Esophagus squamous epithelium (tissue), 5 donors: ENCODE measurements at regions not wholly inside any gene's neighbourhood (a gene's known extent, or its start where the extent isn't known, plus 50 kb on each side); places are given as distances from the start of the nearest gene placed in this dataset.

Experiments
- DNase-seq: peaks from one replicate; lab custom pipeline; 2025; lab: John Stamatoyannopoulos, UW
- H3K27ac ChIP-seq, 4 donors: fragments of 200-600 bp; sonication (generic); one replicate each; pipeline ENCODE4 v1.5.1; 2016 to 2019; ENCODE audit warnings: mild to moderate bottlenecking in 1 of 4
- H3K27me3 ChIP-seq, 4 donors: fragments of 200-600 bp; sonication (generic); 1 replicate in 3 of 4; 2 replicates in 1 of 4; pipeline versions ENCODE4 v1.5.1 to v1.6.0; 2017 to 2021; ENCODE audit warnings: antibody characterized with exemption in 1 of 4
- H3K36me3 ChIP-seq, 3 donors: fragments of 200-600 bp; sonication (generic); one replicate each; pipeline ENCODE4 v1.5.1; 2016 to 2019
- H3K4me1 ChIP-seq, 3 donors: fragments of 200-600 bp; sonication (generic); one replicate each; pipeline ENCODE4 v1.5.1; 2017 to 2019
- H3K4me3 ChIP-seq, 4 donors: fragments of 200-600 bp; sonication (generic); 1 replicate in 3 of 4; 2 replicates in 1 of 4; pipeline ENCODE4 v1.5.1; 2016 to 2019; ENCODE audit warnings: mild to moderate bottlenecking in 2 of 4, moderate library complexity in 1 of 4
- H3K9me3 ChIP-seq, 3 donors: fragments of 200-600 bp; sonication (generic); one replicate each; pipeline ENCODE4 v1.5.1; 2016 to 2019
- POLR2A ChIP-seq, 4 donors: fragments of 450-650 bp; IDR thresholded peaks; one replicate each; pipeline ENCODE4 v1.6.1; 2017; ENCODE audit warnings: antibody characterized with exemption in 4 of 4, mild to moderate bottlenecking in 4 of 4, moderate library complexity in 3 of 4
- WGBS, 2 donors: methylation state at CpG; one replicate each; pipeline ENCODE4 v1.1.5; 2018; 5-methylcytosine and 5-hydroxymethylcytosine counted together
- intact Hi-C: fragments of 100-400 bp; cut with DNase I; formaldehyde crosslinking; loops from one replicate; pipeline ENCODE4 v1.15.0; 2022
- TF ChIP-seq, protein P1 (sequence below), 6 experiments: fragments of 450-650 bp in 4 of 6; fragments of 200-600 bp in 2 of 6; sonication (generic) in 2 of 6; IDR thresholded peaks; one replicate each; pipeline ENCODE4 v1.5.1; 2016 to 2019; ENCODE audit warnings: antibody characterized with exemption in 6 of 6, mild to moderate bottlenecking in 4 of 6, moderate library complexity in 4 of 6
- donor health status: DM: yes; HTN: yes; CAD: no.

DNA sequence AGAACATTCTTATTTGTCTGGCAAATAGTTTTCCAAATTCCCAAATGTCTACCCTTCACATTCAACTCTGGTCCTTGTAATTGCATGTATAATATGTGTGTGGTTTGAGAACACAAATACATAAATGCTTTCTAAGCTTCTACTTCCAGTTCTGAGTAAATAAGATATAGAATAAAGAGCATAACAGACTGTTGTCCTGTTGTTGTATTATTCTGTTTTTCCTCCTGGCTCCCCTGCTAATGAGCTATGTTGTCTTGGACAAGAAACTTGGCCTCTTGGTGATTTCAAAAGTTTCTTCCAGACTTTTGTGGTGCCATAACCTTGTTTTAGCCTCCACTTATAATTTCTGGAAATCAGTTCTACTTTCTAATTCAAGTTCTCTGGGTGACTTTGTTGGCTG, 75.3 kb upstream of the USP38 start:
- intact Hi-C loops: no loop called here
- TF ChIP-seq, protein P1, sequence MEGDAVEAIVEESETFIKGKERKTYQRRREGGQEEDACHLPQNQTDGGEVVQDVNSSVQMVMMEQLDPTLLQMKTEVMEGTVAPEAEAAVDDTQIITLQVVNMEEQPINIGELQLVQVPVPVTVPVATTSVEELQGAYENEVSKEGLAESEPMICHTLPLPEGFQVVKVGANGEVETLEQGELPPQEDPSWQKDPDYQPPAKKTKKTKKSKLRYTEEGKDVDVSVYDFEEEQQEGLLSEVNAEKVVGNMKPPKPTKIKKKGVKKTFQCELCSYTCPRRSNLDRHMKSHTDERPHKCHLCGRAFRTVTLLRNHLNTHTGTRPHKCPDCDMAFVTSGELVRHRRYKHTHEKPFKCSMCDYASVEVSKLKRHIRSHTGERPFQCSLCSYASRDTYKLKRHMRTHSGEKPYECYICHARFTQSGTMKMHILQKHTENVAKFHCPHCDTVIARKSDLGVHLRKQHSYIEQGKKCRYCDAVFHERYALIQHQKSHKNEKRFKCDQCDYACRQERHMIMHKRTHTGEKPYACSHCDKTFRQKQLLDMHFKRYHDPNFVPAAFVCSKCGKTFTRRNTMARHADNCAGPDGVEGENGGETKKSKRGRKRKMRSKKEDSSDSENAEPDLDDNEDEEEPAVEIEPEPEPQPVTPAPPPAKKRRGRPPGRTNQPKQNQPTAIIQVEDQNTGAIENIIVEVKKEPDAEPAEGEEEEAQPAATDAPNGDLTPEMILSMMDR (IDR thresholded peaks at IDR 0.05): no peak
- TF ChIP-seq POLR2A (IDR thresholded peaks at IDR 0.05): no peak
- no peaks in the 10 kb centered on the region for H3K27me3 ChIP-seq
- no peaks in the 10 kb centered on the region for H3K4me1 ChIP-seq
- no peak for DNase-seq
- no peaks in the 10 kb centered on the region for H3K9me3 ChIP-seq
- no peaks in the 10 kb centered on the region for H3K36me3 ChIP-seq
- H3K27ac ChIP-seq: no peak overlapping the region
- H3K4me3 ChIP-seq: no peak overlapping the region

DNA sequence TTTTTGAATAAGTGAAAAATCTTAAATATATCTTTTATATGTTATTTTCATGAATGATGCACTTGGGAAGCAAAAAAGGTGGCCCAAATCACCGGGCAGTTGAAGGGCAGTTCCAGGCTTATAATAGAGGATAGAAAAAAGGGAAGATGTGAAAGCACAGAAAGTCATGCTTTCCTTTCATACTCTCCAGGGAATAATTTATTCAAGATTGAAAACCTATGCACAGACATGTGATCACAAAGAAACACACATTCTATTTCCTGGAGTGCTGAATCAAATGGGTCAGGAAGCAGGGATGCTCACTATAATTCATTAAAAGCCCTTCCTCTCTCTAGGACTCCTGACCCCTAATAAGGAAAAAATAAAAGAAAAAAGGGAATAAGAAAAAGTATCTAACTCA, 66.1 kb upstream of the USP38 start:
- DNase-seq: no peak
- H3K4me1 ChIP-seq: no peaks in the 10 kb centered on the region
- no peaks in the 10 kb centered on the region for H3K36me3 ChIP-seq
- no peaks in the 10 kb centered on the region for H3K27me3 ChIP-seq
- 84 to 87% methylated on average over 1 of the region's 1 CpG for WGBS, 2 donors
- intact Hi-C loops: no loop called here
- TF ChIP-seq, protein P1 (IDR thresholded peaks at IDR 0.05): no peak
- TF ChIP-seq POLR2A (IDR thresholded peaks at IDR 0.05): no peak
- H3K9me3 ChIP-seq: no peaks in the 10 kb centered on the region
- no peak overlapping the region for H3K27ac ChIP-seq
- H3K4me3 ChIP-seq: no peak overlapping the region

DNA sequence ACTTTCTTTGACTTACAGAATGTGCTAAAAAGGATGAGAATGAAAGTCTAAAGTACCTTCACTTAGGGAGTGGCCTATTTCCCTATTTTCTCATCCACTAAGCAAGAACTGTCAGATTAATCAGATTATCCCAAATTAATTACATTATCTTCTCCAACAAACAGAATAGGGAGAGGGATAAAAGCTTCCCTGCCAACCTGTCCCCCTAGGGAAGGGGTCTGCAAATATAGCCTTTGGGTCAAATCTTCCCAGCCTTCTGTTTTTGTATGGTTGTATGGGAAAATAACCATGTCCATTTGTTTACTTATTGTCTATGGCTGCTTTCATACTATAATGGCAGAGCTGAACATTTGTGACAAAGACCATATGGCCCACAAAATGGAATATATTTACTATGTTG, 57.1 kb upstream of the USP38 start:
- intact Hi-C loops: no loop called here
- Histone ChIP-seq H3K4me3 (no peak overlapping the region), H3K36me3 (no peaks in the 10 kb centered on the region), H3K27me3 (no peaks in the 10 kb centered on the region), H3K9me3 (no peaks in the 10 kb centered on the region), H3K4me1 (no peaks in the 10 kb centered on the region), H3K27ac (no peak overlapping the region)
- TF ChIP-seq POLR2A (IDR thresholded peaks at IDR 0.05): no peak
- TF ChIP-seq, protein P1 (IDR thresholded peaks at IDR 0.05): no peak
- no peak for DNase-seq

DNA sequence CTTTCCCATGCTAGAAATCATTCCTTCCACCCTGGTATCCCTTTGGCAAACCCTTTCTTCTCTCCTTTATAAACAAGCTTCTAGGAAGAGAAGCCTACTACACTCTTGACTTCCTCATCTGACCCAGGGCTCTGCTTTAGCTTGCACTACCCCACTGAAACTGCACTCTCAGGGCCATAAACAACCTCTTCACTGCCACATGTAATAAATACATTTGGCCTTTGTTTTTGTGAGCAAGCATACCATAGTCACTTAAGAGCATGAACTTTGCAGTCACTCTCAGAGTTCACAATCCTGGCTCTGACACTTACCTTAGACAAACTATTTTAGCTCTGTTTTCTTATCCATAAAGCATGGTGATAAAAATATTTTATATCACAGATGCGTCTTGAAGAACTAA, 50.7 kb upstream of the USP38 start:
- Histone ChIP-seq H3K9me3 (no peaks in the 10 kb centered on the region), H3K4me3 (no peak overlapping the region), H3K36me3 (no peaks in the 10 kb centered on the region), H3K27ac (no peak overlapping the region), H3K27me3 (no peaks in the 10 kb centered on the region), H3K4me1 (no peaks in the 10 kb centered on the region)
- intact Hi-C loops: no loop called here
- no peak for TF ChIP-seq POLR2A (IDR thresholded peaks at IDR 0.05)
- TF ChIP-seq, protein P1 (IDR thresholded peaks at IDR 0.05): no peak
- WGBS, 2 donors: 83 to 88% methylated on average over 1 of the region's 1 CpG
- no peak for DNase-seq
